NCI-H748 (cell line): ENCODE measurements at regions not wholly inside any gene's neighbourhood (a gene's known extent, or its start where the extent isn't known, plus 50 kb on each side); places are given as distances from the start of the nearest gene placed in this dataset.

Experiments
- DNase-seq: peaks from one replicate; lab custom pipeline; 2025; ENCODE audit not compliant: unreplicated experiment; lab: John Stamatoyannopoulos, UW

GRCh38 chr9:7246917-7247522 is 489.2 kb downstream of the KDM4C start:
- no peak for DNase-seq

DNA sequence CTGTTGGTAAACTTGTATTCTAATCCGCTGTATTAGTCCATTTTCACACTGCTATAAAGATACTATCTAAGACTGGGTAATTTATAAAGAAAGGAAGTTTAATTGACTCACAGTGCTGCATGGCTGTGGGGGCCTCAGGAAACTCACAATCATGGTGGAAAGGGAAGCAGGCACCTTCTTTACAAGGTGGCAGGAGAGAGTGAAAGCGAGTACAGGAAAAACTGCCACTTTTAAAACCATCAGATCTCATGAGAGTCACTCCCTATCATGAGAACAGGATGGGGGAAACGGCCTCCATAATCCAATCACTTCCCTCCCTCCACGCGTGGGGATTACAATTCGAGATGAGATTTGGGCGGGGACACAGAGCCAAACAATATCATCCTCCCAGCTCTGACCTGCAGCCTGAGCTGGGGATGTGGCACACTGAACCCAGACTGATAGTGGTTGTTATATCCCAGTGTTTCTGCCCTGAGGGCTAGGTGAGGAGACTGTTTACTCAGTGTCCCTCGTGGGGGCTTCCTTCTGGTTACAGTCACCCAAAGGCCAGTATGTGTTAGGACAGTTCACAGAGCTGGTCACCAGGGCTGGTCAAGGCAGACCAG is 488.3 kb downstream of the KDM4C start:
- no peak for DNase-seq

- DNase-seq, result peak; percentile 72
These were observed 486.1 kb downstream of the KDM4C start for GRCh38 chr9:7243838-7244237.

GRCh38 chr9:7242126-7242525 is 484.4 kb downstream of the KDM4C start:
- no peak for DNase-seq

GRCh38 chr9:7241694-7242093 is 483.9 kb downstream of the KDM4C start:
- DNase-seq, result no peak

- no peak for DNase-seq
These were observed 483.0 kb downstream of the KDM4C start for GRCh38 chr9:7240569-7241311.

DNA sequence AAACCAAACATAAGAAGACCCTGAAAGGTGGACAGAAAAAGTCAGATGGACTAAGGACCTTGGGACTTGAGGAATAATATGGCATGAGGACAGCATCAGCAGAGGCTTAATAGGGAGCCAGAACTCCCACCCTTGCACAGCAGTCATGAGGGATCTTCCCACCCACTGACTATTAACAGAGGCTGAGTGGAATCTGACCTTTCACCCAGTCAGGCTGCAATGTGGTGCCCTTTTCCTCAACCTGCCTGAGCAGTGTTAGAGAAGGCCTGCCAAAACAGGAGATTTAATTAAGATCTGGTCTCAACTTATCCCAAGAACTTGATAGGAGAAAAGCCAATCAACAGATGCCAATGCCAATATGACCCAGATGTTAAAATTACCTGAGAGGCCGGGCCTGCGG is 481.9 kb downstream of the KDM4C start:
- DNase-seq, result no peak

GRCh38 chr9:7238247-7238637 is 480.5 kb downstream of the KDM4C start:
- DNase-seq, result no peak

DNA sequence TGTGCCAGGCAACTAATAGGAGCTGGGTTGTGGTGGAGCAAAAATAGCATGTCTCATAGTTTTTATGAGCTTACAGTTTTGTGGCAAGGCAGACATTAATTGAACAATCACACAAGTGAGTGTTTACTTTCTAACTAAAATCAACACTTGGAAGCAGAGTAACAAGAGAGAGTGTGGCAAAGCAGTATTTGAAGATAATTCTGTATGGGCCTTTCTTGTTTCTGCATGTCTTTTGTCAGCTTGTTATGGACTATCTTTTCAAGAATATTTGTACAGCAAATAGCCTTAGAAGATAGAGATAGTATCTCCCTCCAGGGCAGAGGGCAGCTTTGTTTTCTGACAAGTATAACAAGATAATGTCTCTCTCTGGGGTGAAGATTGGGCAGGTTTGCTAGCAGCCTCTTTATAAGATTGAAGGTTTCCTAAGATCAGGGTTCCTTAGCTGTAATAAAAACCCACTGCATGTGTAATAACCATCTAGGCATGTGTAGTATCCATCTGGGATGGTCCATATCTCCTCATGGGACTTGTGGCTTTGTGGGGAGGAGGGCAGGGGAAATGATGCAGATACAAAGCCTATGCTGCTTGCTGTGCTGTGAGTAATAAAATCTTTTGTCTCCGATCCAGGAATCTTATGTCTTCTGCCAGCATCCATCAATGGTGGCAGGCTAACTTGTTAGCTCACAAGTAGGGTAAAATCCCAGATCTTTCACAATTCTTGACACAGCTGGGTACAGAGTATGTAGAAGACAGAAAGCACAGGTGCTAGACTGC is 479.9 kb downstream of the KDM4C start:
- DNase-seq, result peak; percentile 90

- no peak for DNase-seq
These were observed 478.4 kb downstream of the KDM4C start for GRCh38 chr9:7236186-7236585.

GRCh38 chr9:7234144-7234543 is 476.4 kb downstream of the KDM4C start:
- peak; percentile 50 for DNase-seq

GRCh38 chr9:7229571-7229970 is 471.8 kb downstream of the KDM4C start:
- no peak for DNase-seq

- DNase-seq, result peak; percentile 33
These were observed 471.0 kb downstream of the KDM4C start for GRCh38 chr9:7228726-7229125.

- DNase-seq, result no peak
These were observed 470.2 kb downstream of the KDM4C start for GRCh38 chr9:7227951-7228350.

GRCh38 chr9:7226007-7226640 is 468.4 kb downstream of the KDM4C start:
- no peak for DNase-seq
